ENCODE measurements at regions not wholly inside any gene's neighbourhood (a gene's known extent, or its start where the extent isn't known, plus 50 kb on each side); places are given as distances from the start of the nearest gene placed in this dataset.

DNA sequence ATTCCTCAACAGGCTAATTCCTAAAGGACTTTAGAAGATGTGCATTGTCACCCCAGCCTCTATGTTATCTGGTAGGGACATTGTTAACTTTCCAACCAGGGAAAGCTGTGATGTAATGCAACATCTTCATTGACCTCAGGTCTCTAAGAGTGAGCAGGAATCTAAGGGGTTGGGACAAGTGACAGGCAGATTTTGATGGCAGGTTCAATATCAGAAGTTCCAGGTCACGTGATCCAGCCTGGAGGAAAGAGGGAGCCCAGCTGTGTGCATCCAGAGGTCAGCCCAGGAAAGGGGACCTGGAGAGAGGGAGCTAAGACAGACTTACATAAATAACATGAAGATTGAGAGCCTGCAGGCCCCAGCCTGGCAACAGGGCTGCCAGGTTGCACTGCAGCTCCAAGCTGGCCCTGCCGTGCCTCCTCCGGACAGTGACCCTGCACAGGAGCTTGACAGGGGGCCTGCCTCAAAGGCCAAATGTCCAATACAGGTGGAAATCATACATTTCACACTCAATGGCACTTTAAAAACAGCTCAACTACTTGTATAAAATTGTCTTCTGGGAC lies 262.2 kb upstream of the MGAT5 start:
- no peak for FAIRE-seq
- Histone ChIP-seq H3K14ac (ENCODE audit: insufficient read length) (no peak overlapping the region), H3K4ac (replicated peaks; ENCODE audit: insufficient read length, low read depth, low read length) (no peak overlapping the region), H3K27ac (ENCODE audit: low read depth, low read length) (no peak overlapping the region), H2BK12ac (ENCODE audit: low read depth, low read length) (no peak overlapping the region), H3K4me3 (ENCODE audit: extremely low read depth in 1 of 4, insufficient read depth in 2 of 4, low read depth in 3 of 4, low read length in 4 of 4) (no peak overlapping the region), H4K91ac (replicated peaks; ENCODE audit: insufficient read length, low read length) (no peak overlapping the region), H3K4me2 (ENCODE audit: insufficient read depth in 1 of 2, low read depth in 2 of 2, low read length in 2 of 2) (no peak overlapping the region), H3K23me2 (ENCODE audit: low read depth, low read length) (no peaks in the 10 kb centered on the region; the same call in 1 of the 2 replicates), H4K5ac (ENCODE audit: insufficient read length, low read depth, low read length) (no peak overlapping the region), H4K8ac (ENCODE audit: extremely low read depth, insufficient read depth, low read length) (no peak overlapping the region), H2BK5ac (ENCODE audit: low read depth, low read length) (no peak overlapping the region), H2AFZ (ENCODE audit: low read length) (no peak overlapping the region), H2BK20ac (ENCODE audit: low read length) (no peak overlapping the region), H3K79me2 (ENCODE audit: control insufficient read depth in 1 of 2, insufficient read depth in 2 of 2, low read length in 2 of 2) (no peaks in the 10 kb centered on the region), H3K18ac (ENCODE audit: extremely low read depth, low read length) (no peak overlapping the region), H2BK15ac (ENCODE audit: low read length) (no peak overlapping the region), H2AK5ac (ENCODE audit: low read depth, low read length) (no peak overlapping the region), H3K56ac (replicated peaks; ENCODE audit: insufficient read length, low read depth, low read length) (no peak overlapping the region), H3K9me3 (ENCODE audit: insufficient read depth in 2 of 2, low read depth in 1 of 2, low read length in 1 of 2) (no peaks in the 10 kb centered on the region), H3K23ac (ENCODE audit: insufficient read length) (no peak overlapping the region), H3K9ac (replicated peaks in 1 of 4; ENCODE audit: extremely low read depth in 1 of 4, low read depth in 3 of 4, low read length in 3 of 4) (no peak overlapping the region), H3K36me3 (ENCODE audit: control insufficient read depth in 2 of 4, insufficient read depth in 4 of 4, low read length in 3 of 4) (no peaks in the 10 kb centered on the region), H3K27me3 (replicated peaks in 1 of 4; ENCODE audit: control insufficient read depth in 3 of 4, extremely low read depth in 1 of 4, insufficient read depth in 3 of 4, low read length in 3 of 4) (no peaks in the 10 kb centered on the region), H3K4me1 (replicated peaks in 1 of 4; ENCODE audit: control insufficient read depth in 3 of 4, insufficient read depth in 4 of 4, low read length in 3 of 4) (peaks cover 0 to 3% (median 0%) of the 10 kb centered on the region in 4 experiments; a peak in 1 of 7 replicates), H2BK120ac (replicated peaks; ENCODE audit: low read depth, low read length) (no peak overlapping the region), H4K20me1 (replicated peaks in 1 of 2; ENCODE audit: control insufficient read depth in 1 of 2, insufficient read depth in 2 of 2, low read length in 2 of 2) (no peaks in the 10 kb centered on the region), H3K79me1 (ENCODE audit: low read depth, low read length) (no peaks in the 10 kb centered on the region)
- POLR2A ChIA-PET (ENCODE audit: partially characterized antibody) = no interaction called here
- 86% methylated on average over 3 of the region's 3 CpGs; no CpG with 5 or more reads in 1 of the 2 experiments for WGBS, 2 experiments (ENCODE audit: extremely low coverage in 1 of 2, insufficient coverage in 1 of 2, insufficient read length in 1 of 2, insufficient replicate concordance in 2 of 2, low coverage in 1 of 2, low lambda C conversion rate in 2 of 2, missing lambda C conversion rate in 1 of 2)
- no peak for DNase-seq (ENCODE audit: low read depth in 1 of 2, low spot score in 2 of 2)
- CTCF ChIA-PET (ENCODE audit: partially characterized antibody) = interaction anchor here (1.0 to 1.7 kb wide), 2 partner anchors 12 to 21 kb away, joined by 3 to 4 read pairs; no protein-coding TSS in a partner anchor
- TF ChIP-seq SIRT6 (IDR thresholded peaks at IDR 0.05; ENCODE audit: low read length) (no peak), ASH2L (IDR thresholded peaks at IDR 0.05; ENCODE audit: low read length) (no peak), PHF8 (conservative IDR thresholded peaks at IDR 0.05; ENCODE audit: low read depth, low read length) (no peak), KDM1A (IDR thresholded peaks at IDR 0.05; ENCODE audit: borderline replicate concordance, low read length) (no peak), TAF1 (IDR thresholded peaks at IDR 0.05; ENCODE audit: low read depth, low read length) (no peak), CTBP2 (IDR thresholded peaks at IDR 0.05; ENCODE audit: borderline replicate concordance, insufficient read depth, insufficient read length, low read length) (no peak)

All from H1 (cell line).